ENCODE measurements at regions not wholly inside any gene's neighbourhood (a gene's known extent, or its start where the extent isn't known, plus 50 kb on each side); places are given as distances from the start of the nearest gene placed in this dataset.
A peak's percentile ranks its signal among the peaks of the same experiment; 100 is the strongest.
"Not testable (repeated sequence)": the region's sequence is repeated elsewhere in the genome, so short reads cannot be mapped to it uniquely, and the experiment has no call there.

- no peak for DNase-seq
Measured at GRCh38 chr13:73325723-73326558, 267.1 kb downstream of the KLF5 start.

- no peak for DNase-seq
Measured at GRCh38 chr13:73324842-73325722, 266.3 kb downstream of the KLF5 start.

- no peak for DNase-seq
Measured at GRCh38 chr13:73323615-73324014, 264.8 kb downstream of the KLF5 start.

- DNase-seq, result no peak
Measured at GRCh38 chr13:73321043-73321442, 262.2 kb downstream of the KLF5 start.

- no peak for DNase-seq
Measured at GRCh38 chr13:73317140-73317539, 258.3 kb downstream of the KLF5 start.

- DNase-seq, result no peak
Measured at GRCh38 chr13:73310366-73310765, 251.6 kb downstream of the KLF5 start.

- DNase-seq, result no peak
Measured at GRCh38 chr13:73307481-73307880, 248.7 kb downstream of the KLF5 start.

- DNase-seq, result no peak
Measured at GRCh38 chr13:73306688-73307087, 247.9 kb downstream of the KLF5 start.

- DNase-seq, result no peak
Measured at GRCh38 chr13:73304442-73304841, 245.6 kb downstream of the KLF5 start.

GRCh38 chr13:73303851-73304250, 245.0 kb downstream of the KLF5 start:
- peak; percentile 4 for DNase-seq

- DNase-seq, result not testable (repeated sequence)
Measured at GRCh38 chr13:73301622-73302021, 242.8 kb downstream of the KLF5 start.

- DNase-seq, result no peak
Measured at GRCh38 chr13:73300718-73301425, 242.1 kb downstream of the KLF5 start.

GRCh38 chr13:73299787-73300186, 241.0 kb downstream of the KLF5 start:
- DNase-seq, result peak; percentile 54

GRCh38 chr13:73293913-73294523, 235.2 kb downstream of the KLF5 start:
- DNase-seq, result no peak

- DNase-seq, result no peak
Measured at GRCh38 chr13:73292127-73292526, 233.3 kb downstream of the KLF5 start.

GRCh38 chr13:73290844-73291243, 232.0 kb downstream of the KLF5 start:
- no peak for DNase-seq

- DNase-seq, result no peak
Measured at GRCh38 chr13:73288596-73288995, 229.8 kb downstream of the KLF5 start.

- DNase-seq, result no peak
Measured at GRCh38 chr13:73287831-73288230, 229.0 kb downstream of the KLF5 start.

- no peak for DNase-seq
Measured at GRCh38 chr13:73286942-73287620, 228.3 kb downstream of the KLF5 start.

GRCh38 chr13:73286177-73286576, 227.4 kb downstream of the KLF5 start:
- no peak for DNase-seq

- no peak for DNase-seq
Measured at GRCh38 chr13:73284081-73284874, 225.5 kb downstream of the KLF5 start.

All from fibroblast of skin of scalp (primary cell).